ENCODE measurements at regions not wholly inside any gene's neighbourhood (a gene's known extent, or its start where the extent isn't known, plus 50 kb on each side); places are given as distances from the start of the nearest gene placed in this dataset.
A peak's percentile ranks its signal among the peaks of the same experiment; 100 is the strongest.

GRCh38 chr3:72666447-72666755, 181.8 kb downstream of the SHQ1 start:
- no peaks in the 10 kb centered on the region for H3K36me3 ChIP-seq
- H3K4me1 ChIP-seq, result peaks cover 0 to 8% (median 0%) of the 10 kb centered on the region in 3 donors
- ATAC-seq (no peak), DNase-seq (no peak), FAIRE-seq (no peak)
- H3K27ac ChIP-seq, result no peak overlapping the region
- WGBS, 2 donors, result 72 to 73% methylated on average over 3 of the region's 3 CpGs
- no peak overlapping the region for H3K4me3 ChIP-seq
- H3K27me3 ChIP-seq, result no peaks in the 10 kb centered on the region
- TF ChIP-seq CTCF (IDR thresholded peaks at IDR 0.05), result no peak
- no peaks in the 10 kb centered on the region for H3K9me3 ChIP-seq
- intact Hi-C loops (cut with DNase I), result no loop called here

GRCh38 chr3:72665701-72666446, 182.4 kb downstream of the SHQ1 start:
- FAIRE-seq (no peak), DNase-seq (peak in 2 of 6 donors; percentile 15 to 38), ATAC-seq (peak in 2 of 4 donors; percentile 42 to 43)
- peaks cover 0 to 12% (median under 1%) of the 10 kb centered on the region in 3 donors for H3K4me1 ChIP-seq
- H3K9me3 ChIP-seq, result no peaks in the 10 kb centered on the region
- 77 to 79% methylated on average over 12 to 13 of the region's 13 CpGs for WGBS, 2 donors
- peak in 3 of 4 donors; percentile 16 to 51 (median 22) for TF ChIP-seq CTCF (IDR thresholded peaks at IDR 0.05)
- no peak overlapping the region for H3K4me3 ChIP-seq
- intact Hi-C loops (cut with DNase I), result no loop called here
- no peaks in the 10 kb centered on the region for H3K36me3 ChIP-seq
- H3K27me3 ChIP-seq, result no peaks in the 10 kb centered on the region
- no peak overlapping the region for H3K27ac ChIP-seq

- H3K4me3 ChIP-seq, result no peak overlapping the region
- intact Hi-C loops (cut with DNase I), result no loop called here
- H3K27ac ChIP-seq, result no peak overlapping the region
- 93% methylated on average over 4 of the region's 4 CpGs for WGBS, 2 donors
- H3K9me3 ChIP-seq, result no peaks in the 10 kb centered on the region
- FAIRE-seq (no peak), ATAC-seq (no peak), DNase-seq (no peak)
- H3K27me3 ChIP-seq, result no peaks in the 10 kb centered on the region
- peaks cover 0 to 20% (median 9%) of the 10 kb centered on the region in 3 donors for H3K4me1 ChIP-seq
- no peak for TF ChIP-seq CTCF (IDR thresholded peaks at IDR 0.05)
- no peaks in the 10 kb centered on the region for H3K36me3 ChIP-seq
Observed at GRCh38 chr3:72665103-72665502, 183.1 kb downstream of the SHQ1 start.

GRCh38 chr3:72664184-72664975, 183.9 kb downstream of the SHQ1 start:
- no peak for TF ChIP-seq CTCF (IDR thresholded peaks at IDR 0.05)
- no peak for ATAC-seq
- Histone ChIP-seq H3K27ac (no peak overlapping the region), H3K9me3 (no peaks in the 10 kb centered on the region), H3K27me3 (no peaks in the 10 kb centered on the region), H3K4me1 (peaks cover 0 to 27% (median 14%) of the 10 kb centered on the region in 3 donors), H3K36me3 (no peaks in the 10 kb centered on the region), H3K4me3 (no peak overlapping the region)
- DNase-seq, result no peak
- intact Hi-C loops (cut with DNase I), result no loop called here
- FAIRE-seq, result no peak
- 85 to 91% methylated on average over 3 of the region's 3 CpGs for WGBS, 2 donors

GRCh38 chr3:72663429-72663828, 184.8 kb downstream of the SHQ1 start:
- Histone ChIP-seq H3K4me3 (no peak overlapping the region), H3K9me3 (no peaks in the 10 kb centered on the region), H3K27ac (peak overlapping the region in 1 of 4 donors; percentile 5), H3K27me3 (no peaks in the 10 kb centered on the region), H3K36me3 (no peaks in the 10 kb centered on the region), H3K4me1 (peaks cover 0 to 37% (median 14%) of the 10 kb centered on the region in 3 donors)
- intact Hi-C loops (cut with DNase I), result no loop called here
- no peak for TF ChIP-seq CTCF (IDR thresholded peaks at IDR 0.05)
- 77 to 79% methylated on average over 4 of the region's 4 CpGs for WGBS, 2 donors
- FAIRE-seq (no peak), DNase-seq (no peak), ATAC-seq (no peak)
